Fibroblast of pulmonary artery (primary cell): ENCODE measurements at regions not wholly inside any gene's neighbourhood (a gene's known extent, or its start where the extent isn't known, plus 50 kb on each side); places are given as distances from the start of the nearest gene placed in this dataset.

Source experiments
- DNase-seq: peaks from one replicate; pipeline ENCODE4 v3.0.0-alpha.2; 2010; ENCODE audit warnings: low read depth
- H3K4me3 ChIP-seq: replicated peaks from 2 replicates; pipeline ENCODE4 v1.5.1; 2011; ENCODE audit warnings: low read depth, mild to moderate bottlenecking, control low read depth, low read length, moderate library complexity
- CTCF ChIP-seq: IDR thresholded peaks from 2 replicates; pipeline ENCODE4 v1.5.1; 2011; ENCODE audit warnings: mild to moderate bottlenecking, control low read depth, low read length, inconsistent platforms; ENCODE audit errors: missing control alignments

- H3K4me3 ChIP-seq = no peak overlapping the region
- no peak for DNase-seq
- no peak for TF ChIP-seq CTCF
Measured at GRCh38 chr18:39596221-39596620, 2030.6 kb upstream of the CELF4 start.

- H3K4me3 ChIP-seq = no peak overlapping the region
- DNase-seq = no peak
- no peak for TF ChIP-seq CTCF
Measured at GRCh38 chr18:39594206-39594605, 2028.6 kb upstream of the CELF4 start.

GRCh38 chr18:39591649-39592048, 2026.1 kb upstream of the CELF4 start:
- H3K4me3 ChIP-seq = no peak overlapping the region
- no peak for DNase-seq
- no peak for TF ChIP-seq CTCF

GRCh38 chr18:39589496-39589895, 2023.9 kb upstream of the CELF4 start:
- no peak overlapping the region for H3K4me3 ChIP-seq
- no peak for DNase-seq
- TF ChIP-seq CTCF = no peak

- peak; percentile 15 for DNase-seq
- H3K4me3 ChIP-seq = no peak overlapping the region
- TF ChIP-seq CTCF = no peak
Measured at GRCh38 chr18:39587586-39587985, 2022.0 kb upstream of the CELF4 start.

GRCh38 chr18:39586741-39587140, 2021.1 kb upstream of the CELF4 start:
- no peak for TF ChIP-seq CTCF
- no peak overlapping the region for H3K4me3 ChIP-seq
- no peak for DNase-seq

- TF ChIP-seq CTCF = no peak
- DNase-seq = no peak
- no peak overlapping the region for H3K4me3 ChIP-seq
Measured at GRCh38 chr18:39574897-39575296, 2009.3 kb upstream of the CELF4 start.
